ENCODE measurements at regions not wholly inside any gene's neighbourhood (a gene's known extent, or its start where the extent isn't known, plus 50 kb on each side); places are given as distances from the start of the nearest gene placed in this dataset.

DNA sequence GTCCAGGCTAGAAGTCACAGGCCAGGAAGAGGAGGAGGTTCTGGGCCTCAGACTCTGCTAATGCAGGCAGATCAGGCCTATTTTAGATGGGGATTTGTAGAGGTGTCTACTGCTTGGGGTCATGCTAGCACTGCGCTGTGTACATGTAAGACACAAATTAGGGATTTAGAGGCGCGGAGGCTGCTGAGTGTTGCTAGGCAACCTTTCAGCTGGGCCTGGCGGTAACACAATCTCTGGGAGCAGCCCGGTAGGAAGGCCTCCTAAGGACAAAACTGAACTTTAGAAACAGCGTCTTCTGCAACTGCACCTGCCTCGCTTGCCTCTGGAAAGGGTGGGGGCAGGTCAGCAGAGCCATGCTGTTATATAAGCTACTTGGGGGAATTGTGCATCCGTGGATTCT lies 147.9 kb downstream of the MACROH2A1 start:
- Histone ChIP-seq H3K4me3 (ENCODE audit: low read depth, low read length) (no peak overlapping the region), H3K36me3 (no peaks in the 10 kb centered on the region), H3K4me1 (peaks cover 27% of the 10 kb centered on the region), H3K27me3 (no peaks in the 10 kb centered on the region), H3K9me3 (no peaks in the 10 kb centered on the region)
- DNase-seq = no peak
- no peak for TF ChIP-seq CTCF (IDR thresholded peaks at IDR 0.05; ENCODE audit: low read depth, low read length)

DNA sequence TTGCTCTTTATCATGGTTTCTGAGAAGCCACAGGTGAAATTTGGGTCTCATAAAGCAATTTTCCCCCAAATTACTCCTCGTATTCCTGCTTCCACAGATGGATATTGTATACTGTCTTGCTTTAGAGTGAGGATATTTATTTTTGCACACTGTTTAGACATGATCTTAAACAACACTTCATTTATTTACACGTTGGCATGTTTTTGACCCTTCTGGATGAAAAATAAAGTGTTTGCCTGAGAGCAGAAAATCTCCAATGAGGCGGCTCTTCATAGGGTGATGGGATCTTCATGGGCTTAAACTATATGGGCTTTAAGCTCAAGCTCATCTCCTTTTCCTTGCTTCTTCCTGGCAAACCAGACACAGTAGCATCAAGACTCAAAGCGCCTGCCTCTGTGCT lies 148.4 kb downstream of the MACROH2A1 start:
- Histone ChIP-seq H3K36me3 (no peaks in the 10 kb centered on the region), H3K27me3 (no peaks in the 10 kb centered on the region), H3K4me1 (peaks cover 30% of the 10 kb centered on the region), H3K4me3 (ENCODE audit: low read depth, low read length) (no peak overlapping the region), H3K9me3 (no peaks in the 10 kb centered on the region)
- TF ChIP-seq CTCF (IDR thresholded peaks at IDR 0.05; ENCODE audit: low read depth, low read length) = no peak
- DNase-seq = no peak

DNA sequence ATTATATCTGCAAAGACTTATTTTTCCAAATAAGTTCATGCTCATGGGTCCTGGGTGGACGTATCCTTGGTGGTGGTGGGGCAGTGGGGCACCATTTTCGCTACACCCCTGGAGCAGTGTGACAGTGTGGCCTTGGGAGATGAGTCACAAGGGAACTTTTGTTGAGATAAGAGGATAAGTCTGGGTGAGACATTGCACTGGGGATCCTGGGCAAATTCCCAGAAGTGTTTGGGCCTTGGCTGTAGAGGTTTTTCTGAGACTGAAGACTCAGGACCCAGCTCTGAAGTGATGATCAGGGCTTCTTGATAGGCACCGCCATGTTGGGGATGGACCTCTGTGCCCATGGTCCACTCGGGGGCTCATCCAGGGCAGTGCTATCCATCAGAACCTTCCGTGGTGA lies 149.4 kb downstream of the MACROH2A1 start:
- Histone ChIP-seq H3K4me3 (ENCODE audit: low read depth, low read length) (no peak overlapping the region), H3K36me3 (no peaks in the 10 kb centered on the region), H3K27me3 (no peaks in the 10 kb centered on the region), H3K9me3 (no peaks in the 10 kb centered on the region), H3K4me1 (peaks cover 32% of the 10 kb centered on the region)
- no peak for TF ChIP-seq CTCF (IDR thresholded peaks at IDR 0.05; ENCODE audit: low read depth, low read length)
- DNase-seq = no peak

DNA sequence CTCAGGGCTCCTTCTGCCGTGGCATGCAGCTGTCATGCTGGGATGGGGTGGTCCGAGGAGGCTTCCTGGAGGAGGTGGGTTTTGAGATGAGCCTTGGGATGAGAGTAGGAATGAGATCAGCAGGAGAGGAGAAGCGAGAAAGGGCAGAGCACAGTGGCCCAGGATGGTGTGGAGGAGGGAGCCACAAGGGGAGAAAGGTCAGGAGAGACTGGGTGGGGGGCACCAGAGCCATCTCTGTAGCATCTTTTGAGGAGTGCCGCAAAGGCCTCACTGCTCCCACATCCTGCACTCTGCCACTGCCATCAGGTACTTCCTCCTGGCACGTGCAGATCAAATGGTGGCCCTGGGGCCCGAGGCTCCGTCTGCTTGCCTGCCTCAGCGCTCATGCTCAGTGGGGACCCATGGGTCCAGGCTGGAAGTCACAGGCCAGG lies 150.2 kb downstream of the MACROH2A1 start:
- DNase-seq = no peak
- Histone ChIP-seq H3K4me3 (ENCODE audit: low read depth, low read length) (no peak overlapping the region), H3K36me3 (no peaks in the 10 kb centered on the region), H3K9me3 (no peaks in the 10 kb centered on the region), H3K27me3 (no peaks in the 10 kb centered on the region), H3K4me1 (peaks cover 34% of the 10 kb centered on the region)
- TF ChIP-seq CTCF (IDR thresholded peaks at IDR 0.05; ENCODE audit: low read depth, low read length) = no peak

DNA sequence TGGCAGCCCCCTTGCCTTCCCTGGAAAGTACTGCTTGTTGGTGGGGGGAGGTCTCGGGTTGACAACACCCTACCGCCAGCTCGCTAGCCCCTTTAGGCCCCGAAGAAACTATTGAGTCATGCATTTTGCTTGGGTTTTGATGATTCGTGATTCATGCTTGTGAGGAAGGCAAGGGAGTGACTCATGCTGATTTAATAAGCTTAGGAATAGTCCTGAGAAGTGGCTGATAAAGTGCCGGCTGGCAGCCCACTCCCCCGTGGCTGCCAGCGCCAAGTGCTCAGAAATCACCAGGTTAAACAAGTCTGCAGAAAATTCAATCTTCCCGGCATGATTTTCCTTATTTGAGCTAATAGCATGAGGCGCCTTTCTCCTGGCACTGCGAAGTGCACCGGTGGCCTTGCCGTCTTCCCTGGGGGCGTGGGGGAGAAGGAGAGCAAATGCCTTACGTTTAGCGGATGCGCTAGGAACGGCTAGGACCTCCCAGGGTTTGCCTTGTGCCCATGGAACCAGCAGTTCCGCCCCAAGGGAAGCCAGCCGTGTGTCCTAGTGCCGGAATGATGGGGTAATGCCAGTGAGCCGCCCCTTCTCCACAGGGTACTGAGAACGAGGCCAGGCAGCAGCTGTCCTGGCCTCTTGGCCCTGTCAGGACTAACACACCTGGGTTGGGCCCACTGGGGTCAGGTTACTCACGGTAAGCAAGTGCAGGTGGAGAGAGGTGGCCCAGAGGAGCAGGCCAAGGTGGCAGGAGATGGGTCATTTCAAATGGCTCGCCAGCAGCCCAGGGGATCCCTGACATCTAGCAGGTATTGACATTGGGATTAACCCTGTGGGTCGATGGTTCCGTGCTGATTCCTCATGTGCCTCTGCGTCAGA lies 151.9 kb downstream of the MACROH2A1 start:
- no peak for TF ChIP-seq CTCF (IDR thresholded peaks at IDR 0.05; ENCODE audit: low read depth, low read length)
- peak overlapping the region; percentile 29 for H3K4me3 ChIP-seq (ENCODE audit: low read depth, low read length)
- H3K36me3 ChIP-seq = no peaks in the 10 kb centered on the region
- DNase-seq = peak; percentile 68
- no peaks in the 10 kb centered on the region for H3K27me3 ChIP-seq
- no peaks in the 10 kb centered on the region for H3K9me3 ChIP-seq
- H3K4me1 ChIP-seq = peaks cover 41% of the 10 kb centered on the region

DNA sequence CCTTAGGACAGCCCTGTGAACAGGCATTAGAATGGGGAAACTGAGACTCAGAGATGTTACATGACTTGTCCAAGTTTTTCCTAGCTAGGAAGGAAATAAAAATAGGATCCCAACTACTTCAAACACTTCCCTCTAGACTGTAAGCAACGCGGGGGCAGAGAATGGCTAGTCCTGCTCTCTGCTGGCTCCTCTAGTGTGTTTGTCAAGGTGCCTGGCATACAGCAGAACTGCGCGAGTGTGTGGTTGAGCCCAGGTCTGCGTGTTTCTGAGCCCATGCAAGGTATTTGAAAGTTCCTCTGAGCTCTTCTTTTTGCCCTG lies 152.5 kb downstream of the MACROH2A1 start:
- no peak for TF ChIP-seq CTCF (IDR thresholded peaks at IDR 0.05; ENCODE audit: low read depth, low read length)
- Histone ChIP-seq H3K9me3 (no peaks in the 10 kb centered on the region), H3K4me1 (peaks cover 41% of the 10 kb centered on the region), H3K36me3 (no peaks in the 10 kb centered on the region), H3K27me3 (no peaks in the 10 kb centered on the region), H3K4me3 (ENCODE audit: low read depth, low read length) (peak overlapping the region; percentile 29)
- no peak for DNase-seq
